ENCODE measurements at regions not wholly inside any gene's neighbourhood (a gene's known extent, or its start where the extent isn't known, plus 50 kb on each side); places are given as distances from the start of the nearest gene placed in this dataset.

DNA sequence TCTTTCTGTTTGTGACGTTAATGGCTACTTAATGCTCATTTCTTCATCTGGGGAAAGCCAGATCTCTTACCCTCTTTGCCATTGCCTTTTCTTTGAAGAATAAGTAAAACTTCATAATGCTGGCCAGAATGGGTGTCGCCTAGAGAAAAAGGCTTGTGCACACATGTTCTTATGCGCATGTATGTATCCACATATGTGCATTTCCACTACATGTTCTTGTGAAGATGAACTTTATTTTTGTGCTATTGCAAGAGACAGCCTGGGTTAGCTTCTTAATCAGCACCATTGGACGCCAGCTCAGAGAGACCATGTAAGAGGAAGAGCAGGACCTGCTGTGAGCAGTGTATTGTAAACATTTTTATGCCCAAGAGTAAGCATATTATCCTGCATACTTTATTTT is 178.7 kb downstream of the SPRY1 start:
- no peak for DNase-seq

GRCh38 chr4:123577225-123577906 is 180.8 kb downstream of the SPRY1 start:
- DNase-seq = no peak

DNA sequence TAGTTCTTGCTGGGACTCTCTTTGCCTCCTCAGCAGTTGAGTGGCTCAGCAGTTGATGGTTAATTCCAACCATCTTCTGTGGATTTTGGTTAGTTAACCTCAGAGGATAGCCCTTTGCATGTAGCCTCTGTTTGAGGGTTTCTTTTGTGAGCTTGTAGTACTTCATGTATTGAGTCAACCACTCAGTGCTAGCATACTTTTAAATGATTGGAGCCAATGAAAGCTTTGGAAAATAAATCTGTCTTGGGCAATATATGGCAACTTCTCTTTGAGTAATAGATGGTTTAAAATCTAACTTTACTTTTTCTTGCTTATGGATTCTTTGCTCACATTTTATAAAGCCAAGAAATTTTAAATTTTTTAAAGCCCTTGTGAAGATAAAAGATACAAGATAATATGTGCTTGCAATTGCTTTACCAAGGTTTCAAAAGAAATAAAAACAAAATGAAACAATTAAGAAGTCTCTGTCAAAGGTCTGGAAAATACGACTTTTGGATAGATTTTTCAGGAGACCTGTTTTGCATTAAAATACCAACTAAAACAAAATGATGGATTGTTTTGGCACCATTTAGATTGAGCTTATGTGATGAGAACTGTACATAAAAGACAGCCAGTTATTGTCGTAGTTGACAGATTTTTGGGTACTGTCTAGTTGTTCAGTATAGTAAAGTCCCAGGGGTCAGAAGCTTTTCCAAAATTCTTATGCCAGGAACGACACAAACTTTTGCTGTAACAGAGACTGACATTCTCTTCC is 181.9 kb downstream of the SPRY1 start:
- no peak for DNase-seq

- DNase-seq = no peak
These were observed 183.4 kb downstream of the SPRY1 start for GRCh38 chr4:123579961-123580360.

DNA sequence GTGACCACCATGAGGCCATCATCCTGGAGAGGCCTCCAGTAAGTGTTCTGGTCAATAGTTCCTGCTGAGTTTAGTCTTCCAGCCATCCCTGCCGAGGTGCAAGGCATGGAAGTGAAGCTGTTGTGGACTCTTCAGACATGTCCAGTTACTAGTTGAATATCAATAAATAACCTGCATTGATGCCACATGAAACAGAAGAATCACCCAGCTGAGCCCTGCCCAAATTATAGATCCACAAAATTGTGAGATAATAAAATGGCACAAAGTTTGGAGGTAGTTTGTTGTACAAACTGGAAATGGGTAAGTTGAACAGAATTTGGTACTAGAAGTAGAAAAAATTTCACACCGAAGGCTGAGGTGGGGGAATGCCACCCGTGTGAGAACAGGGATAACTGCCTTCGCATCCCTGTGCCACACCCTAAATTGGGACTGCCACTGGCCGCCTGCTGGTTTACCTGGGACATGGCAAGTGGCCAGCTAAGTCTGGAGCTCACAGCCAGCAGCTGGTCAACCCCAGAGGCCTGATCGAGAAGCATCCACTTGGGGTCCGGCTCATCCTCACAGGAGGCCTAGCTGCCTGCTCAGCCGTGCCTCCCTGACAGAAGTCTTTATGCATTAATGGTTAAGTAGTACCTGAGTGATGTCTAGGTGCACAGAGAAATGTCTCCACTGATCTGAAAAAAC is 184.5 kb downstream of the SPRY1 start:
- no peak for DNase-seq

GRCh38 chr4:123581802-123582201 is 185.2 kb downstream of the SPRY1 start:
- DNase-seq = no peak

GRCh38 chr4:123583043-123583442 is 186.4 kb downstream of the SPRY1 start:
- no peak for DNase-seq

DNA sequence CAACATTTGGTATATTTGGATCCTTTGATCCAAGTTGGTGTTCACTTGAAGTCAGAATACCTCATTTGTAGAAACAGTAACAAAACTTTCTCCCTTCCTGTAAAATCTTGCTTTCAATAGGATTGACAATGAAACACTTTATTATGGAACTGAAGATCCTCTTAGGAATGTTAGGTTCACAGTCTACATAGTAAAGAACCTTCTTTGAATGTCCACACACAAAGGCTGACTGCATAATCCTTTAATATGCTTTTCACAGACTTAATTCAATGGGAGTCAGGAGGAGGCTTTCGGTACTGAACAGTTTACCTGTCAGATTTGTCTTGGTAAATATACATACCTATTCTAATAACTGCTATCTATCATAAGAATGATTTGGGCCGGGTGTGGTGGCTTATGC is 188.5 kb downstream of the SPRY1 start:
- DNase-seq = no peak

DNA sequence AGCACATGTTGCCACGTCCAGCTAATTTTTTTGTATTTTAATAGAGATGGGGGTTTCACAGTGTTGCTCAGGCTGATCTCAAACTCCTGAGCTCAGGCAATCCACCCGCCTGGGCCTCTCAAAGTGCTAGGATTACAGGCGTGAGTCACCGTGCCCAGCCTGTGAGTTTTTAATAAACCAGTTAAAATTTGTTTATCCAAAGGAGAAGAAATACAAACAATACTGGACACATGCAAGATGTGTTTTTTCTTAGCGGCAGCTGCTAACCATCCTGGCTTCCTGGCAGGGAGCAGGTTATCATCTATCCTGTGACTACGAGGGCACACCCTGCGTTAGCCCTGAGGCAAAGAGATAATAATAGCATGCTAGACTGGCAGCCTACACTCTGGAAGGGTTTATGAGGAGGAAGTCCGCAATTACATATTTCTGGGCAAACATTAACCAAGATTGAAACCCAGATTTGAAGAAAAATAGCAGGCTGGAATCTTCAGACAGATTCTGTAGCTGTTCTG is 191.4 kb downstream of the SPRY1 start:
- no peak for DNase-seq

DNA sequence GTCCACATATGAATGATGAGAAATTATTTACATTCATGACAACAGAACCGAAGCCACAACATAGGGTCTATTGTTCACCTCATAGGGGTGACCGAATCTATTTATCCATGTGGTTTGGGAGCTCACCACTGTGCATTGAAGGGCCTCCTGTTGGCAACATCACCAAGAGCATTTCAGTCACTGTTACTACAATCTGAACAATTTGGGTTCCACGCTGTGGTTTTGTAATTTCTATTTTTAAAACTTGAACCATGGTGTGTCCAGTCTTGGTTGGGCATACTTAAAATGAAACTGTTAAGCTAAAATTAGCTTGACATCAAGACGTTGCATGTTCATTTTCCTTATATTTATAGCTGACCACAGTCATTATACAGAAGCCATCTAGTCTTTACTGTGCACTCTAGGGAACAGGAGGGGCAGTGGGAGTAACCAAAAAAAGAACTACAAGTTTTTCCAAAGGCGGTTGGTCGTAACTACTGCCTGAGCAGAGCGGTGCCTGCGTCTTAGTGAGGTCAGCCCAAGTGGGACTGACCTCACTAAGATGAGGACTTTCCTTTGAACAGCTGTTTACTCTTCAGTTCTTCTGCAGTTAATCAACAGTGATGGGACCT is 192.1 kb downstream of the SPRY1 start:
- no peak for DNase-seq

- no peak for DNase-seq
These were observed 192.7 kb downstream of the SPRY1 start for GRCh38 chr4:123589301-123589700.

DNA sequence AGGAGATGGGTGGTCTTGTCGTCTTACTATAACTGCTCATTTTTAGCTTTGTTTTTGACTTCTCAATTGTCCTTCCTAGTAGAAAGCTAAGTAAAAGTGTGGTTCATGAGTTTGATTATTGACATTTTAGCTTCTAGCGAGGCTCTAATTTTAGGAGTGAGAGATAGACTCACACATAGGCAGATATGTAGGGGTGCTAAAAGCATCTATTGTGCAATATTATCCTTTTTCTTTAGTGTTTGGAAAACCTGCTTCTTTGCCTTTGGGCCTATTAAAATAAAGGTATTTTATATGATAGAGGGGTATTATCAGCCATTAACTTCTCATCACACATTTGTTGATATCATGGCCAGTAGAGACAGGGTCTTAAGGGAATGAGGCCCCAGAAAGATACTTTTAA is 195.3 kb downstream of the SPRY1 start:
- no peak for DNase-seq

GRCh38 chr4:123593655-123594054 is 197.1 kb downstream of the SPRY1 start:
- DNase-seq = no peak

- DNase-seq = no peak
These were observed 200.2 kb downstream of the SPRY1 start for GRCh38 chr4:123596805-123597204.

DNA sequence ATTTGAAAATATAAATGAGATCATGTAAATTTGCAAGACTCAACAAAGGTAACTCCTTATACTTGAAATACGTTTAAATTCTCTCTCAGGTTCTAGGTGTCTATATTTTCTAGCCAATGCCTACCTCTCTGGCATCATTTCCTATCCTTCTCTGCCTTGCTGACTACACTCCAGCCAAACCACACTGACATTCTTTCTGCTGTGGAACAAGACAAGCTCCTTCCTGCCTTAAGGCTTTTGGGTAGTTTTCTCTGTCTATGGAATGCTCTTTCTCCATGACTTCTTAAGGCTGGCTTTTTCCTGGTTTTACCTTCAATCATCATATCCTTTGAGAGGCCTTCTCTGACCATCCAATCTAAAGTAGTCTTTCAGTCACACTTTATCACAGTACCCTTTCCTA is 201.0 kb downstream of the SPRY1 start:
- no peak for DNase-seq

DNA sequence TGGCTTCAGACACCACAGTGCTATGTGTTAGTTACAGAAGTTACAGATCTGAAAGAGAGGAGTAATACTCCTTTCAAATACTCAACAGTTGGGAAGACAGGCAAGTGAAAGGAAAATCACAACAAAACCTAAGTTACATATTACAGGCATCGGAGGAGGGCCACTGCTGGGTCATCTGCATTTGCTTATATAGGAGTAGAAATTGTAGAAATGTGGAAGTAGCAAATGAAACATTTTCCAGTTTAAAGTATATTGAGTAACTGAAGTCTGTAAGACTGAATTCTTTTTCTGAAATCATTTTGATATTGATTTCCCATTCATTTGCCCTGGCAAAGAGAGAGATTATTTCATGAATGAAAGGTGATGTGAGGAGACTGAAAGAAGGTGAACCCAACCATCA is 201.7 kb downstream of the SPRY1 start:
- DNase-seq = no peak

GRCh38 chr4:123599061-123599919 is 202.7 kb downstream of the SPRY1 start:
- DNase-seq = no peak

GRCh38 chr4:123599920-123600810 is 203.6 kb downstream of the SPRY1 start:
- no peak for DNase-seq

DNA sequence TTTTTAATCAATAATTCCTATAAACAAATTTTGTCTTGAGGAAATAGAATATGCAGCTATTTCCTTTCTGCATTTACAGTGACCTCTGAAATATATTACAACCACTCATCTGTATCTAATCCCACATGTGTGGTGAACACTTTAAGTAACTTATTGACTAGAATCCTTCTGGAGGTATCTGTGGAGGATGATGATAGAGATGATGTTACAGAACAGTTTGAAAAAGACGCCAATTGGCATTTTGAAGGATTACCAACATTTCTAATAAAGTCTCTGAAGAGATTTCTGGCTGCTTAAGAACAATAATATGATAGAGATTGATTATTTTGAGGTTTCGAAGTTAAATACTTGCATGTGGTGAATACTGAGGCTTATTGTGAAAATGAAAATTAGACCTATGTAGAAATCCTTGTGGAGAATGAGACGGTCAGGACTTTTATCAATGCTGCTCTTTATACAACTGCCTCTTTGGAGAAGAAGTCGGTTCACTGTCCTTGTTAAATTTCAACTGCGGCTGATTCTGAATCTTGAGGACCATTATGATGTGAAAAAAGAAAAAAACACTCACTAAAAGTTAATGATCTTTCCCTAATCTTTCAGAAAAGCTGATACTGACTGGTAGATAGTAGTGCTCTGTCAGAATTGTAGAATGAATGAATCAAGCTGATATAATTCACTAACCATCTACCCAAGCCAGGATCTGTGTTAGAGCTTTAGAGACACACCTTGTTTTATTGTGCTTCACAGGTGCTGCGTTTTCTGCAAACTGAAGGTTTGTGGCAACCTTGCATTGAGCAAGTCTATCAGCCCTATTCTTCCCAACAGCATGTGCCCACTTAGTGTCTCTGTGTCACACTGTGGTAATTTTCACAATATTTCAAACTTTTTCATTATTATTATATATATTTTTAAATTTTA is 204.7 kb downstream of the SPRY1 start:
- DNase-seq = no peak

DNA sequence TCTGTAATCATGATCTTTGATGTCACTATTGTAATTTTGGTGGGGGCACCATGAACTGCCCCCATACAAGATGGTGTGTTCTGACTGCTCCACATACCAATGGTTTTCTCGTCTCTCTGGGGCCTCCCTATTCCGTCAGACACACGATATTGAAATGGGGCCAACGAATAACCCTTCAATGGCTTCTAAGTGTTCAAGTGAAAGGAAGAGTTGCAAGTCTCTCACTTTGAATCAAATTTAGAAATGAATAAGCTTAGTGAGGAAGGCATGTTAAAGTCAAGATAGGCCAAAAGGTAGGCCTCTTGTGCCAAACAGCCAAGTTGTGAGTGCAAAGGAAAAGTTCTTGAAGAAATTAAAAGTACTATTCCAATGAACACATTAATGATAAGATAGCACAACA is 205.4 kb downstream of the SPRY1 start:
- DNase-seq = no peak

Measured in NCI-H510A (cell line).